ENCODE measurements at regions not wholly inside any gene's neighbourhood (a gene's known extent, or its start where the extent isn't known, plus 50 kb on each side); places are given as distances from the start of the nearest gene placed in this dataset.

DNA sequence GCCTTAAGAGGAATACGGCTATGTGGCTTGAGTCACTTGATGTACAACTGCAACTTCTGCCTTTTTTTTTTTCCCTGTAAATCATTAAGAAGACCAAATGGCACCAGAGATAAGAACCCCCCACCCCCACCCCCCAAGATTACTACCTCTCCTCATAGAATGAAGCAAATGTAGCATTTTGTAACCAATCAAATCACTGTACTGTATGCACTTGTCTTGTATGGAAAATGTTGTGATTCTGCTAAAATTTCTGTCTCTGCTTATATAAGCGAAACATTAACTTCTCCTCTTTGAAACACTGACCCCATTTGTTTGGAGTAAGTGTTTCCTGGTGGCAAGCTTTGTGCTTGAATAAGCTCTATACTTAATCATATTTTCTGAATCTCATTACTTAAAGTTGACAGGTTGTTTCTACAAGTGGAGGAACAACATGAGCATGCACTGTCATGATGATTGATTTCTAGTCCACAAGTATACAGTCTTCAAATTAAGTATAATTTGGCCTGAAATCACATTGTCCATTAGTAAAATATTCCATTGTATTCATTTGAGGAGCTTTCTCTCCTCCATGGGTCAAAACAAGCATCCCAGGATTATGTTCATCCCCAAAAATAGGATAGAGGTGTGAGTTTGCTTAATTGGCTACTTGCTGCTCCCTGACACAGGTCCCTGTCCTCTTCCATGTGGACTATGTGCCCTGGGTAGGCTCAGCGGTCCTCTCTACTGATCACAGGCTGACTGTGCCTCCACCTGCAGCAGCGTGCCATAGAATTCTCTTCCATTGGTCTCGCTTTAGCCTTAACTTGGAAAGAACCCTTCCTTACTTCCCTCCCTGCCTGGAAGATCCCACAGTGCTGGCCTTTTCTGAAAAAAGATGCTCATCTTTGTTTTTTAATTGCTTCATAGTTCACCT is 104.0 kb upstream of the BMP2K start:
- no peaks in the 10 kb centered on the region for H3K9me2 ChIP-seq (ENCODE audit: low read depth, low read length)
- no peak overlapping the region for H3K27ac ChIP-seq (ENCODE audit: low read depth, low read length, poor library complexity, severe bottlenecking)
- H4K20me1 ChIP-seq (ENCODE audit: insufficient read depth, low read length): no peaks in the 10 kb centered on the region
- no peaks in the 10 kb centered on the region for H3K9me3 ChIP-seq (ENCODE audit: low read length)
- no peaks in the 10 kb centered on the region for H3F3A ChIP-seq (ENCODE audit: insufficient read depth, low read length)
- no peak overlapping the region for H3K4me2 ChIP-seq (ENCODE audit: low read length)
- no peaks in the 10 kb centered on the region for H3K36me3 ChIP-seq (ENCODE audit: insufficient read depth, low read length)
- no peaks in the 10 kb centered on the region for H3K27me3 ChIP-seq (ENCODE audit: insufficient read depth, low read length)
- H3K4me1 ChIP-seq (ENCODE audit: insufficient read depth, low read length, severe bottlenecking): no peaks in the 10 kb centered on the region
- no peak overlapping the region for H2AFZ ChIP-seq (ENCODE audit: low read length)
- no peak overlapping the region for H3K4me3 ChIP-seq (ENCODE audit: low read depth, low read length, poor library complexity, severe bottlenecking)
- no peak for TF ChIP-seq EZH2 (IDR thresholded peaks at IDR 0.05; ENCODE audit: borderline replicate concordance, low read length)
- TF ChIP-seq, protein P1, sequence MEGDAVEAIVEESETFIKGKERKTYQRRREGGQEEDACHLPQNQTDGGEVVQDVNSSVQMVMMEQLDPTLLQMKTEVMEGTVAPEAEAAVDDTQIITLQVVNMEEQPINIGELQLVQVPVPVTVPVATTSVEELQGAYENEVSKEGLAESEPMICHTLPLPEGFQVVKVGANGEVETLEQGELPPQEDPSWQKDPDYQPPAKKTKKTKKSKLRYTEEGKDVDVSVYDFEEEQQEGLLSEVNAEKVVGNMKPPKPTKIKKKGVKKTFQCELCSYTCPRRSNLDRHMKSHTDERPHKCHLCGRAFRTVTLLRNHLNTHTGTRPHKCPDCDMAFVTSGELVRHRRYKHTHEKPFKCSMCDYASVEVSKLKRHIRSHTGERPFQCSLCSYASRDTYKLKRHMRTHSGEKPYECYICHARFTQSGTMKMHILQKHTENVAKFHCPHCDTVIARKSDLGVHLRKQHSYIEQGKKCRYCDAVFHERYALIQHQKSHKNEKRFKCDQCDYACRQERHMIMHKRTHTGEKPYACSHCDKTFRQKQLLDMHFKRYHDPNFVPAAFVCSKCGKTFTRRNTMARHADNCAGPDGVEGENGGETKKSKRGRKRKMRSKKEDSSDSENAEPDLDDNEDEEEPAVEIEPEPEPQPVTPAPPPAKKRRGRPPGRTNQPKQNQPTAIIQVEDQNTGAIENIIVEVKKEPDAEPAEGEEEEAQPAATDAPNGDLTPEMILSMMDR (IDR thresholded peaks at IDR 0.05; ENCODE audit: low read length): no peak
- H3K9ac ChIP-seq (ENCODE audit: low read length): no peak overlapping the region
- H3K79me2 ChIP-seq (ENCODE audit: insufficient read depth, low read length): no peaks in the 10 kb centered on the region

DNA sequence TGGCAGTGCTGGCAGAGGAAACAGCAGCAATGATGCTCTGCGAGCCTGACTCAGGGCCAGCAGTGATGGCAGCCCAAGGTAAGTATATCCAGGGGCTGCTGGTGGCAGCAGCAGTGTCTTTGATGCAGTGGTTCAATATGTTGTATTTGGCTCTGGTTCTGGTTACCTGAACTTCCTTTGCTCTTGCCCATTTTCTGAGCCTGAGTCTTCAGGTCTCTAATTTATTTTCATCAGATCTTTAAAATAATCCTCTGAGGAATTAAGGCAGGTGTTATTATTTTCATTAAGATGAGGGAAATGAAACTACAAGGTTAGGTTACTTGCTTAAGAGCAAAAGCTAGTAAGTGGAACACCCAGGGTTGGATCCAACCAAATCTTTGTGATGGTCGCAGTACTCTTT is 102.8 kb upstream of the BMP2K start:
- no peaks in the 10 kb centered on the region for H3K9me2 ChIP-seq (ENCODE audit: low read depth, low read length)
- H3K79me2 ChIP-seq (ENCODE audit: insufficient read depth, low read length): no peaks in the 10 kb centered on the region
- H3K27ac ChIP-seq (ENCODE audit: low read depth, low read length, poor library complexity, severe bottlenecking): no peak overlapping the region
- H3F3A ChIP-seq (ENCODE audit: insufficient read depth, low read length): no peaks in the 10 kb centered on the region
- no peaks in the 10 kb centered on the region for H3K36me3 ChIP-seq (ENCODE audit: insufficient read depth, low read length)
- no peaks in the 10 kb centered on the region for H3K9me3 ChIP-seq (ENCODE audit: low read length)
- no peaks in the 10 kb centered on the region for H3K4me1 ChIP-seq (ENCODE audit: insufficient read depth, low read length, severe bottlenecking)
- TF ChIP-seq, protein P1 (IDR thresholded peaks at IDR 0.05; ENCODE audit: low read length): no peak
- no peak for TF ChIP-seq EZH2 (IDR thresholded peaks at IDR 0.05; ENCODE audit: borderline replicate concordance, low read length)
- H2AFZ ChIP-seq (ENCODE audit: low read length): no peak overlapping the region
- no peak overlapping the region for H3K4me3 ChIP-seq (ENCODE audit: low read depth, low read length, poor library complexity, severe bottlenecking)
- H3K27me3 ChIP-seq (ENCODE audit: insufficient read depth, low read length): no peaks in the 10 kb centered on the region
- no peaks in the 10 kb centered on the region for H4K20me1 ChIP-seq (ENCODE audit: insufficient read depth, low read length)
- no peak overlapping the region for H3K9ac ChIP-seq (ENCODE audit: low read length)
- no peak overlapping the region for H3K4me2 ChIP-seq (ENCODE audit: low read length)

DNA sequence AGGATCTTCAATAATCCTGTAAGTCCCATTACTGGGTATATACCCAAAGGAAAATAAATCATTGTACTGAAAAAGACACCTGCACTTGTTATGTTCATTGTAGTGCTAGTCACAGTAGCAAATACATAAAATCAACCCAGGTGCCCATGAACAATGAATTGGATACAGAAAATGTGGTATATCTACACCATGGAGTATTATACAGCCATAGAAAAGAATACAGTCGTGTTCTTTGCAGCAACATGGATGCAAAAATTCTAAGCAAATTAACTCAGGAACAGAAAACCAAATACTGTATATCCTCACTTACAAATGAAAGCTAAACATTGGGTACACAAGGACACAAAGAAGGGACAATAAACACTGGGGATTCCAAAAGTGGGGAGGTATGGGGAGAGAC is 100.8 kb upstream of the BMP2K start:
- no peaks in the 10 kb centered on the region for H3F3A ChIP-seq (ENCODE audit: insufficient read depth, low read length)
- no peaks in the 10 kb centered on the region for H3K79me2 ChIP-seq (ENCODE audit: insufficient read depth, low read length)
- no peak overlapping the region for H3K9ac ChIP-seq (ENCODE audit: low read length)
- H3K4me1 ChIP-seq (ENCODE audit: insufficient read depth, low read length, severe bottlenecking): no peaks in the 10 kb centered on the region
- no peak overlapping the region for H3K4me2 ChIP-seq (ENCODE audit: low read length)
- H2AFZ ChIP-seq (ENCODE audit: low read length): no peak overlapping the region
- H3K9me3 ChIP-seq (ENCODE audit: low read length): no peaks in the 10 kb centered on the region
- H3K4me3 ChIP-seq (ENCODE audit: low read depth, low read length, poor library complexity, severe bottlenecking): no peak overlapping the region
- no peaks in the 10 kb centered on the region for H3K27me3 ChIP-seq (ENCODE audit: insufficient read depth, low read length)
- no peaks in the 10 kb centered on the region for H4K20me1 ChIP-seq (ENCODE audit: insufficient read depth, low read length)
- TF ChIP-seq EZH2 (IDR thresholded peaks at IDR 0.05; ENCODE audit: borderline replicate concordance, low read length): no peak
- TF ChIP-seq, protein P1 (IDR thresholded peaks at IDR 0.05; ENCODE audit: low read length): no peak
- no peak overlapping the region for H3K27ac ChIP-seq (ENCODE audit: low read depth, low read length, poor library complexity, severe bottlenecking)
- H3K9me2 ChIP-seq (ENCODE audit: low read depth, low read length): no peaks in the 10 kb centered on the region
- no peaks in the 10 kb centered on the region for H3K36me3 ChIP-seq (ENCODE audit: insufficient read depth, low read length)
